A549 (cell line): ENCODE measurements at regions not wholly inside any gene's neighbourhood (a gene's known extent, or its start where the extent isn't known, plus 50 kb on each side); places are given as distances from the start of the nearest gene placed in this dataset.

Experiments used
- ATAC-seq, 2 experiments: fragments of 200-7000 bp in 1 of 2; fragments of >200 bp in 1 of 2; cut with Nextera tagmentation in 1 of 2; cut with Tn5 transposase in 1 of 2; 3 replicates each; pipeline versions ENCODE4 v1.8.0 to v1.9.1; 2018 to 2020; ENCODE audit warnings: mild to moderate bottlenecking in 1 of 2, moderate library complexity in 1 of 2
- CTCF ChIA-PET: fragments of 300-600 bp; sonication (Branson Sonifier 250); formaldehyde crosslinking; extraction: SDS; loops from one replicate; lab custom pipeline; 2021; ENCODE audit warnings: antibody characterized with exemption, inconsistent platforms; lab: Yijun Ruan, JAX
- POLR2A ChIA-PET: fragments of 350-600 bp; formaldehyde crosslinking; extraction: SDS; loops from one replicate; lab custom pipeline; 2021; ENCODE audit warnings: antibody characterized with exemption, inconsistent platforms; lab: Yijun Ruan, JAX
- DNase-seq, 2 experiments: peaks; one replicate each; pipeline versions ENCODE4 v3.0.0 to v3.0.0-alpha.2; 2011 to 2016; ENCODE audit warnings: low read depth in 1 of 2, low spot score in 1 of 2
- FAIRE-seq: peaks from 2 replicates; lab custom pipeline; 2011; peaks lifted over from hg19 to GRCh38; lab: Jason Lieb, UNC
- H3K27ac ChIP-seq, 2 experiments: fragments of >200 bp; sonication (Bioruptor Twin); formaldehyde crosslinking; 3 replicates each; pipeline ENCODE4 v1.5.1; 2016 to 2017
- H3K4me1 ChIP-seq: fragments of >200 bp; sonication (Bioruptor Twin); formaldehyde crosslinking; 3 replicates; pipeline ENCODE4 v1.6.1; 2016
- H3K4me2 ChIP-seq: fragments of >200 bp; sonication (Bioruptor Twin); formaldehyde crosslinking; 3 replicates; pipeline ENCODE4 v1.6.1; 2016
- H3K4me3 ChIP-seq: fragments of >200 bp; sonication (Bioruptor Twin); formaldehyde crosslinking; 3 replicates; pipeline ENCODE4 v1.5.1; 2016
- H3K9me3 ChIP-seq: fragments of >200 bp; sonication (Bioruptor Twin); formaldehyde crosslinking; 3 replicates; pipeline ENCODE4 v1.6.1; 2016
- BHLHE40 ChIP-seq: IDR thresholded peaks from 2 replicates; pipeline ENCODE4 v1.6.1; 2012; ENCODE audit warnings: low read depth, low read length, inconsistent platforms
- CHD2 ChIP-seq: fragments of 150-350 bp; IDR thresholded peaks from 2 replicates; pipeline ENCODE4 v1.6.1; 2014; ENCODE audit warnings: low read length; ENCODE audit not compliant: partially characterized antibody
- CTCF ChIP-seq: fragments of >200 bp; sonication (Bioruptor Twin); formaldehyde crosslinking; IDR thresholded peaks from 3 replicates; pipeline ENCODE4 v1.5.1; 2016
- EHMT2 ChIP-seq: fragments of 200-600 bp; sonication (generic); IDR thresholded peaks from 2 replicates; pipeline ENCODE4 v1.6.1; 2016; ENCODE audit warnings: antibody characterized with exemption, low read depth, mild to moderate bottlenecking, moderate library complexity
- EP300 ChIP-seq, 2 experiments: fragments of >200 bp; sonication (Bioruptor Twin); formaldehyde crosslinking; IDR thresholded peaks; 2 replicates in 1 of 2; 3 replicates in 1 of 2; pipeline ENCODE4 v1.6.1; 2016 to 2017
- GATA3 ChIP-seq: IDR thresholded peaks from 2 replicates; pipeline ENCODE4 v1.6.1; 2012; ENCODE audit warnings: borderline replicate concordance
- HEYL ChIP-seq: fragments of 250-450 bp; sonication (Bioruptor Pico); IDR thresholded peaks from 2 replicates; pipeline ENCODE4 v1.8.0; 2021; ENCODE audit warnings: mild to moderate bottlenecking, moderate library complexity
- JUN ChIP-seq, 2 experiments: fragments of >200 bp; sonication (Bioruptor Twin); formaldehyde crosslinking; IDR thresholded peaks; 2 replicates in 1 of 2; 3 replicates in 1 of 2; pipeline ENCODE4 v1.6.1; 2016 to 2017
- JUNB ChIP-seq: fragments of >200 bp; sonication (Bioruptor Twin); formaldehyde crosslinking; IDR thresholded peaks from 2 replicates; pipeline ENCODE4 v1.6.1; 2016
- MAFK ChIP-seq: fragments of 450-650 bp; IDR thresholded peaks from 2 replicates; pipeline ENCODE4 v1.6.1; 2014; ENCODE audit not compliant: partially characterized antibody
- NPAS2 ChIP-seq: fragments of 250-450 bp; sonication (Bioruptor Pico); IDR thresholded peaks from 2 replicates; pipeline ENCODE4 v1.8.0; 2022; ENCODE audit warnings: mild to moderate bottlenecking, moderate library complexity, borderline replicate concordance
- POLR2A ChIP-seq: IDR thresholded peaks from 2 replicates; pipeline ENCODE4 v1.6.1; 2012; ENCODE audit warnings: mild to moderate bottlenecking, low read length
- POLR2AphosphoS2 ChIP-seq: conservative IDR thresholded peaks from 2 replicates; pipeline ENCODE4 v1.6.1; 2012; ENCODE audit warnings: low read length, improper control_type of control experiment, inconsistent platforms
- RARB ChIP-seq: fragments of 250-450 bp; sonication (Bioruptor Pico); IDR thresholded peaks from 2 replicates; pipeline ENCODE4 v1.8.0; 2021; ENCODE audit warnings: mild to moderate bottlenecking, moderate library complexity
- RFX5 ChIP-seq: fragments of 450-650 bp; IDR thresholded peaks from 2 replicates; pipeline ENCODE4 v1.7.1; 2014; ENCODE audit warnings: antibody characterized with exemption, mild to moderate bottlenecking, moderate library complexity
- RNF2 ChIP-seq: fragments of 200-600 bp; sonication (generic); IDR thresholded peaks from 2 replicates; pipeline ENCODE4 v1.6.1; 2016; ENCODE audit warnings: low read depth, mild to moderate bottlenecking, antibody characterized with exemption, moderate library complexity, borderline replicate concordance
- SREBF2 ChIP-seq: fragments of 450-650 bp; IDR thresholded peaks from 2 replicates; pipeline ENCODE4 v1.6.1; 2014; ENCODE audit warnings: mild to moderate bottlenecking, moderate library complexity
- TFCP2L1 ChIP-seq: fragments of 250-450 bp; sonication (Bioruptor Pico); IDR thresholded peaks from 2 replicates; pipeline ENCODE4 v1.5.0; 2021; ENCODE audit warnings: mild to moderate bottlenecking
- TP53 ChIP-seq: fragments of 250-450 bp; sonication (Bioruptor Pico); IDR thresholded peaks from 2 replicates; pipeline ENCODE4 v1.5.0; 2021; ENCODE audit warnings: mild to moderate bottlenecking, moderate library complexity
- ZFP36 ChIP-seq: fragments of 450-650 bp; IDR thresholded peaks from 2 replicates; pipeline ENCODE4 v1.6.1; 2014; ENCODE audit warnings: borderline replicate concordance; ENCODE audit not compliant: partially characterized antibody
- ZSCAN20 ChIP-seq: fragments of 250-450 bp; sonication (Bioruptor Pico); IDR thresholded peaks from 2 replicates; pipeline ENCODE4 v1.8.0; 2022; ENCODE audit warnings: mild to moderate bottlenecking, moderate library complexity
- WGBS: methylation state at CpG from one replicate; pipeline ENCODE4 v1.1.6; 2017; ENCODE audit errors: missing lambda C conversion rate; 5-methylcytosine and 5-hydroxymethylcytosine counted together
- TF ChIP-seq, protein P1 (sequence below): fragments of 250-450 bp; sonication (Bioruptor Pico); IDR thresholded peaks from 2 replicates; pipeline ENCODE4 v1.5.0; 2021; ENCODE audit warnings: mild to moderate bottlenecking, moderate library complexity, borderline replicate concordance
- TF ChIP-seq, protein P2 (sequence below): fragments of 150-350 bp; IDR thresholded peaks from 2 replicates; pipeline ENCODE4 v1.6.1; 2014; ENCODE audit warnings: low read depth, mild to moderate bottlenecking, low read length
- TF ChIP-seq, protein P3 (sequence below): fragments of 200-600 bp; sonication (generic); IDR thresholded peaks from 2 replicates; pipeline ENCODE4 v1.6.1; 2016; ENCODE audit warnings: antibody characterized with exemption, mild to moderate bottlenecking, moderate library complexity
- TF ChIP-seq, protein P4 (sequence below): fragments of >200 bp; sonication (Bioruptor Twin); formaldehyde crosslinking; IDR thresholded peaks from 2 replicates; pipeline ENCODE4 v1.6.1; 2016

GRCh38 chr10:57982091-57982490 lies 285.6 kb downstream of the IPMK start (continued):
- TF ChIP-seq CTCF = no peak
- TF ChIP-seq ZFP36 = no peak
- no peak for TF ChIP-seq RNF2
- TF ChIP-seq JUNB = no peak
- no peak for TF ChIP-seq TFCP2L1 (CRISPR knock-in tag)
- TF ChIP-seq, protein P1, sequence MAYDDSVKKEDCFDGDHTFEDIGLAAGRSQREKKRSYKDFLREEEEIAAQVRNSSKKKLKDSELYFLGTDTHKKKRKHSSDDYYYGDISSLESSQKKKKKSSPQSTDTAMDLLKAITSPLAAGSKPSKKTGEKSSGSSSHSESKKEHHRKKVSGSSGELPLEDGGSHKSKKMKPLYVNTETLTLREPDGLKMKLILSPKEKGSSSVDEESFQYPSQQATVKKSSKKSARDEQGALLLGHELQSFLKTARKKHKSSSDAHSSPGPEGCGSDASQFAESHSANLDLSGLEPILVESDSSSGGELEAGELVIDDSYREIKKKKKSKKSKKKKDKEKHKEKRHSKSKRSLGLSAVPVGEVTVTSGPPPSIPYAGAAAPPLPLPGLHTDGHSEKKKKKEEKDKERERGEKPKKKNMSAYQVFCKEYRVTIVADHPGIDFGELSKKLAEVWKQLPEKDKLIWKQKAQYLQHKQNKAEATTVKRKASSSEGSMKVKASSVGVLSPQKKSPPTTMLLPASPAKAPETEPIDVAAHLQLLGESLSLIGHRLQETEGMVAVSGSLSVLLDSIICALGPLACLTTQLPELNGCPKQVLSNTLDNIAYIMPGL (CRISPR knock-in tag) = no peak
- no peak for TF ChIP-seq RFX5

GRCh38 chr10:57979956-57980355 lies 287.7 kb downstream of the IPMK start:
- CTCF ChIA-PET = interaction anchor here (0.9 to 1.6 kb wide), 2 partner anchors 12 to 172 kb away, joined by 3 read pairs; no protein-coding TSS in a partner anchor
- no peak for DNase-seq
- no peaks in the 10 kb centered on the region for H3K9me3 ChIP-seq
- H3K4me2 ChIP-seq = no peak overlapping the region
- FAIRE-seq = no peak
- H3K4me3 ChIP-seq = no peak overlapping the region
- no peak for ATAC-seq
- H3K27ac ChIP-seq = 0 out of 6 replicates have a peak overlapping the region, but pooled peaks of 1 of the 2 experiments have one; percentile 19
- WGBS = 87% methylated on average over 2 of the region's 2 CpGs
- POLR2A ChIA-PET = no interaction called here
- no peak for TF ChIP-seq POLR2A
- TF ChIP-seq, protein P2, sequence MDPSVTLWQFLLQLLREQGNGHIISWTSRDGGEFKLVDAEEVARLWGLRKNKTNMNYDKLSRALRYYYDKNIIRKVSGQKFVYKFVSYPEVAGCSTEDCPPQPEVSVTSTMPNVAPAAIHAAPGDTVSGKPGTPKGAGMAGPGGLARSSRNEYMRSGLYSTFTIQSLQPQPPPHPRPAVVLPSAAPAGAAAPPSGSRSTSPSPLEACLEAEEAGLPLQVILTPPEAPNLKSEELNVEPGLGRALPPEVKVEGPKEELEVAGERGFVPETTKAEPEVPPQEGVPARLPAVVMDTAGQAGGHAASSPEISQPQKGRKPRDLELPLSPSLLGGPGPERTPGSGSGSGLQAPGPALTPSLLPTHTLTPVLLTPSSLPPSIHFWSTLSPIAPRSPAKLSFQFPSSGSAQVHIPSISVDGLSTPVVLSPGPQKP = no peak
- no peak for TF ChIP-seq TFCP2L1 (CRISPR knock-in tag)
- TF ChIP-seq MAFK = no peak
- no peak for TF ChIP-seq NPAS2
- no peak for TF ChIP-seq CHD2
- no peak for TF ChIP-seq POLR2AphosphoS2
- TF ChIP-seq JUN (IDR thresholded peaks at IDR 0.05) = no peak
- no peak for TF ChIP-seq HEYL (CRISPR knock-in tag)
- no peak for TF ChIP-seq GATA3
- TF ChIP-seq, protein P3, sequence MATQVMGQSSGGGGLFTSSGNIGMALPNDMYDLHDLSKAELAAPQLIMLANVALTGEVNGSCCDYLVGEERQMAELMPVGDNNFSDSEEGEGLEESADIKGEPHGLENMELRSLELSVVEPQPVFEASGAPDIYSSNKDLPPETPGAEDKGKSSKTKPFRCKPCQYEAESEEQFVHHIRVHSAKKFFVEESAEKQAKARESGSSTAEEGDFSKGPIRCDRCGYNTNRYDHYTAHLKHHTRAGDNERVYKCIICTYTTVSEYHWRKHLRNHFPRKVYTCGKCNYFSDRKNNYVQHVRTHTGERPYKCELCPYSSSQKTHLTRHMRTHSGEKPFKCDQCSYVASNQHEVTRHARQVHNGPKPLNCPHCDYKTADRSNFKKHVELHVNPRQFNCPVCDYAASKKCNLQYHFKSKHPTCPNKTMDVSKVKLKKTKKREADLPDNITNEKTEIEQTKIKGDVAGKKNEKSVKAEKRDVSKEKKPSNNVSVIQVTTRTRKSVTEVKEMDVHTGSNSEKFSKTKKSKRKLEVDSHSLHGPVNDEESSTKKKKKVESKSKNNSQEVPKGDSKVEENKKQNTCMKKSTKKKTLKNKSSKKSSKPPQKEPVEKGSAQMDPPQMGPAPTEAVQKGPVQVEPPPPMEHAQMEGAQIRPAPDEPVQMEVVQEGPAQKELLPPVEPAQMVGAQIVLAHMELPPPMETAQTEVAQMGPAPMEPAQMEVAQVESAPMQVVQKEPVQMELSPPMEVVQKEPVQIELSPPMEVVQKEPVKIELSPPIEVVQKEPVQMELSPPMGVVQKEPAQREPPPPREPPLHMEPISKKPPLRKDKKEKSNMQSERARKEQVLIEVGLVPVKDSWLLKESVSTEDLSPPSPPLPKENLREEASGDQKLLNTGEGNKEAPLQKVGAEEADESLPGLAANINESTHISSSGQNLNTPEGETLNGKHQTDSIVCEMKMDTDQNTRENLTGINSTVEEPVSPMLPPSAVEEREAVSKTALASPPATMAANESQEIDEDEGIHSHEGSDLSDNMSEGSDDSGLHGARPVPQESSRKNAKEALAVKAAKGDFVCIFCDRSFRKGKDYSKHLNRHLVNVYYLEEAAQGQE = no peak
- no peak for TF ChIP-seq EP300 (IDR thresholded peaks at IDR 0.05)
- TF ChIP-seq SREBF2 = no peak
- TF ChIP-seq RARB (CRISPR knock-in tag) = no peak
- TF ChIP-seq ZSCAN20 (CRISPR knock-in tag) = no peak
- no peak for TF ChIP-seq TP53 (CRISPR knock-in tag)
- no peak for TF ChIP-seq BHLHE40
- TF ChIP-seq EHMT2 = no peak
- TF ChIP-seq, protein P4, sequence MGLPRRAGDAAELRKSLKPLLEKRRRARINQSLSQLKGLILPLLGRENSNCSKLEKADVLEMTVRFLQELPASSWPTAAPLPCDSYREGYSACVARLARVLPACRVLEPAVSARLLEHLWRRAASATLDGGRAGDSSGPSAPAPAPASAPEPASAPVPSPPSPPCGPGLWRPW = no peak
- 0 out of 3 replicates have a peak, but pooled peaks cover 4% of the 10 kb centered on the region for H3K4me1 ChIP-seq
